Stimulated activated CD4-positive, alpha-beta T cell treated with anti-CD3 and anti-CD28 coated beads, Interleukin-12 subunit alpha, Interleukin-12 subunit beta, amount 100 ng/mL, for 24 hours (primary cell): ENCODE measurements at regions not wholly inside any gene's neighbourhood (a gene's known extent, or its start where the extent isn't known, plus 50 kb on each side); places are given as distances from the start of the nearest gene placed in this dataset.

ENCODE experiments used
- DNase-seq, 2 experiments: peaks; one replicate each; pipeline ENCODE4 v3.0.0-alpha.2; 2020; ENCODE audit warnings: low read depth in 2 of 2

DNA sequence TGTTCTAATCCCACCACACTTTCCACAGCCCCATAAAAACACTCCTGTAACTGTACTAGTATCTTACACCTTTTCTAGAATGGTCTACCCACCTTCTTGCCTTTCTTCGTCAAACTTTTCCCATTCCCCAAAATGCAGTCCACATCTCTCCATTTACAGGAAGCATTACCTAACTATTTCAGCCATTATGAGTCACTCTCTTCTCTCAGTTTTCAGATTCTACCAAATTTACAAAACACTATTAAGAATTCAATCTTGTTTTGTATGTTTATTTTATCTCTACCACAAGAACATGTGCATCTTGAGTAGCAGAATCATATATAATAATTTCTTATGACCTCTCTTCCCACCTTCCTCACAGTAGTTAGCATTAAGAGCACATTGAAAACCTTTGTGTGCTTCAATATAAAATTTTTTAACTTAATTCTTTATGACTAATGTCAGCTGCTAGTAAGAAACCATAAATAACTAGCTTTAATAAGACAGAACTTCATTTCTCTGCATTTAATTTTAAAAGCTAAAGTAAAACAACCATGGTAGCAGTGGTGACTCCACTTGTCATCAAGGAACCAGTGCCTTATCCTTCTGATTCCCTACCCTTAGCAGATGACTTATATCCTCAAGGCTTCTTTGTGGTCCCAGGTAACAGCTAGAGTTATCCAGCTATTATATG, 56.6 kb upstream of the MAP2 start:
- no peak for DNase-seq

DNA sequence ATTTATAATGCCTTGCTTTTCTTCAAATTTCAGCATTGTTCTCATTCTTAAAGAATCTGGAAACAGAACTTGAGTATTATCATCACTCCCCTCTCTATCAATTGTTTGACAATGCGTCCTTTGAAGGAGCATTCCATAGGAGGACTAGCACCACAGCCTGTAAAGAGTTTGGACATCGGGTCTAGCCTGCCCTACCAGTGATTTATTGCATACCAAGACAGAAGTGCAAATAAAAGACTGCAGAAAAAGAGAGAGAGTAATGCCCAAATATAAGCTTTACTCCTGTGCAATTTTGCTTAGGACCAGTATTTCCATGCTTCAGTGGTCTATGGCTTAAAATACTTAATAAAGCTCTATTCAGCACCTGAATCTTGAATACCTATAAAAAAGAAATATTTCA, 55.4 kb upstream of the MAP2 start:
- DNase-seq: no peak

DNA sequence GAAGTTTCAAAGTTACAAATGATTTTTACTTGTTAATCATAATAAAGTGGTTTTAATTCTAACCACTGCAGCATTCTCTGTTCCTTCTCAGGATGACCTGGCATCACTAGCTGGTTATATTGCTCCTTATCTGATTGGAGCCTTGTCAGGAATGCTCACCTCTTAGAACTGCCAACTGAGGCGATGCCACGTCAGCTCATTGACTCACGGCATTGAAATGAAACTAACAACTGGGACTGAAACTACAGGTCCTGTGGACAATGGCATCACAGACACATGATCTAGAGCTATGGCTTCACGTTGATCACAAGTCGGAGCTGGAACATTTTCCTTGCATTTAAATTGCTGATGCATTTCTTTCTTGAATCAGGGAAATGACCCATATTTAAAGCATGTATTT, 54.9 kb upstream of the MAP2 start:
- no peak for DNase-seq

DNA sequence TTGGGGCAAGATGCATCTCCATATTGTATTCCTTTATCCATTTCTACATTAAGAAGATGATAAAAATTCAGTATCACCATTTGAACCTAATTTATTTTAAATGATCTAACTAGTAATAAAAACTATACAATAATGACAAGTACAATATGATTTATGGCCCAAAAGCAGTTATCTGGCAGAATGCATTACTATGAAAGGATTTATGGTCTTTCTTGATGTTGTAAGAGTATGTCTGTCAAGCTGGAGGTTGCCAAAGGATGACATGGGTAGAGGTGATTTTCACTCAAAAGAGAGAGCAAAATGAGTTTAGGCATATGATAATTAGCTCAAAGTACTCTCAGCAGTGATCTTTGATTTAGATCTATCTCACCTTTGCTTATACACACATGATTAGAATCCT, 54.2 kb upstream of the MAP2 start:
- DNase-seq: no peak

DNA sequence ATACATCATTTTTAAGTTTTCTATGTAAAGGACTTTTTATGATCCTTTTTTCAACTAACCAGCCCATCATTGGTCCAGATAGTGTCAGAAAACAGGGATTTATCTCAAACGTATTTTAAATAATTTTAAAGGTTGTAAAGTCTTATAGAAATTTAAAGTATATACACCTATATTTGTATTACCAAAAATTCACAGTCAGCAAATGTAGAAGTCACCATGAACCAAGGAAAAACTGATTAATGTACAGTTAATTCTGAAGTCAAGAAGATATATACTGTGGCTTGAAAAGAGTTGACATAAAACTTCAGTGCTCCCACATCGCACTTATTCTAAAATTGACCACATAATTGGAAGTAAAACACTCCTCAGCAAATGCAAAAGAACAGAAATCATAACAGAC, 52.4 kb upstream of the MAP2 start:
- DNase-seq: no peak
